ENCODE measurements at regions not wholly inside any gene's neighbourhood (a gene's known extent, or its start where the extent isn't known, plus 50 kb on each side); places are given as distances from the start of the nearest gene placed in this dataset.

DNA sequence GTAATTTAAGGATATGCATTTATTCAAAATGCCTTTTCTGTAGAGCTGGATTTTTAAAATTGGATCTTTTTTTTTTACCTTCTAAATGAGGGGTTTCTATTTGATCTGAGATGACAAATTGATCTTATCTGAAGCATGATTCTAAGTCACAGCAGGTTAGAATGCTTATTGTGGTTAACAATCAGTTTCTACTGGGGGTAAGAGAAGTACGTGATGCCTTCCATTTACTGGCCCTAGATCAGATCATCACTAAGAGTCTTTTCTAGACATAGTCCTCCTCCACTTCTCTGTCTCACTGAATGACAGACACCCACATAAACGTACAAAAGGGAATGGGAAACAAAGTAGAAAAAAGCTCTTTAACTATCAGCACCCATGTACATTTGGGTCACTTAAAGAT lies 231.9 kb downstream of the DMAC1 start:
- TF ChIP-seq, protein P1, sequence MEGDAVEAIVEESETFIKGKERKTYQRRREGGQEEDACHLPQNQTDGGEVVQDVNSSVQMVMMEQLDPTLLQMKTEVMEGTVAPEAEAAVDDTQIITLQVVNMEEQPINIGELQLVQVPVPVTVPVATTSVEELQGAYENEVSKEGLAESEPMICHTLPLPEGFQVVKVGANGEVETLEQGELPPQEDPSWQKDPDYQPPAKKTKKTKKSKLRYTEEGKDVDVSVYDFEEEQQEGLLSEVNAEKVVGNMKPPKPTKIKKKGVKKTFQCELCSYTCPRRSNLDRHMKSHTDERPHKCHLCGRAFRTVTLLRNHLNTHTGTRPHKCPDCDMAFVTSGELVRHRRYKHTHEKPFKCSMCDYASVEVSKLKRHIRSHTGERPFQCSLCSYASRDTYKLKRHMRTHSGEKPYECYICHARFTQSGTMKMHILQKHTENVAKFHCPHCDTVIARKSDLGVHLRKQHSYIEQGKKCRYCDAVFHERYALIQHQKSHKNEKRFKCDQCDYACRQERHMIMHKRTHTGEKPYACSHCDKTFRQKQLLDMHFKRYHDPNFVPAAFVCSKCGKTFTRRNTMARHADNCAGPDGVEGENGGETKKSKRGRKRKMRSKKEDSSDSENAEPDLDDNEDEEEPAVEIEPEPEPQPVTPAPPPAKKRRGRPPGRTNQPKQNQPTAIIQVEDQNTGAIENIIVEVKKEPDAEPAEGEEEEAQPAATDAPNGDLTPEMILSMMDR (conservative IDR thresholded peaks at IDR 0.05) = no peak
- TF ChIP-seq EZH2 (IDR thresholded peaks at IDR 0.05; ENCODE audit: low read depth) = no peak
